Glutamatergic neuron (in vitro differentiated cells): ENCODE measurements at regions not wholly inside any gene's neighbourhood (a gene's known extent, or its start where the extent isn't known, plus 50 kb on each side); places are given as distances from the start of the nearest gene placed in this dataset.

Experiments used
- DNase-seq: peaks from one replicate; pipeline ENCODE4 v3.0.0; 2022
- H3K27ac Mint-ChIP-seq: one replicate; pipeline ENCODE4 v1.8.0; 2020; ENCODE audit warnings: mild to moderate bottlenecking, mixed read lengths, inconsistent platforms; ENCODE audit not compliant: unreplicated experiment
- H3K27me3 Mint-ChIP-seq: one replicate; pipeline ENCODE4 v1.8.0; 2020; ENCODE audit warnings: mild to moderate bottlenecking, moderate library complexity, mixed read lengths, inconsistent platforms; ENCODE audit not compliant: unreplicated experiment
- H3K36me3 Mint-ChIP-seq: one replicate; pipeline ENCODE4 v1.8.0; 2020; ENCODE audit warnings: mild to moderate bottlenecking, mixed read lengths, inconsistent platforms; ENCODE audit not compliant: unreplicated experiment
- H3K4me1 Mint-ChIP-seq: one replicate; pipeline ENCODE4 v1.8.0; 2020; ENCODE audit warnings: mild to moderate bottlenecking, low read depth, mixed read lengths, inconsistent platforms; ENCODE audit not compliant: unreplicated experiment
- H3K4me3 Mint-ChIP-seq: one replicate; pipeline ENCODE4 v1.8.0; 2020; ENCODE audit warnings: mild to moderate bottlenecking, mixed read lengths, inconsistent platforms; ENCODE audit not compliant: unreplicated experiment
- H3K9me3 Mint-ChIP-seq: one replicate; pipeline ENCODE4 v1.8.0; 2020; ENCODE audit warnings: mild to moderate bottlenecking, moderate library complexity, mixed read lengths, inconsistent platforms; ENCODE audit not compliant: unreplicated experiment
- TF ChIP-seq, protein P1 (sequence below): fragments of 200-600 bp; sonication (generic); IDR thresholded peaks from one replicate; pipeline ENCODE4 v1.5.0; 2021; ENCODE audit not compliant: partially characterized antibody, unreplicated experiment

GRCh38 chr18:40607542-40608148 is 1347.4 kb upstream of the PIK3C3 start:
- Mint-ChIP-seq H3K36me3 (no peaks in the 10 kb centered on the region), H3K27me3 (peaks cover 4% of the 10 kb centered on the region), H3K4me1 (peaks cover 15% of the 10 kb centered on the region), H3K4me3 (no peak overlapping the region), H3K9me3 (peaks cover 3% of the 10 kb centered on the region), H3K27ac (no peak overlapping the region)
- TF ChIP-seq, protein P1, sequence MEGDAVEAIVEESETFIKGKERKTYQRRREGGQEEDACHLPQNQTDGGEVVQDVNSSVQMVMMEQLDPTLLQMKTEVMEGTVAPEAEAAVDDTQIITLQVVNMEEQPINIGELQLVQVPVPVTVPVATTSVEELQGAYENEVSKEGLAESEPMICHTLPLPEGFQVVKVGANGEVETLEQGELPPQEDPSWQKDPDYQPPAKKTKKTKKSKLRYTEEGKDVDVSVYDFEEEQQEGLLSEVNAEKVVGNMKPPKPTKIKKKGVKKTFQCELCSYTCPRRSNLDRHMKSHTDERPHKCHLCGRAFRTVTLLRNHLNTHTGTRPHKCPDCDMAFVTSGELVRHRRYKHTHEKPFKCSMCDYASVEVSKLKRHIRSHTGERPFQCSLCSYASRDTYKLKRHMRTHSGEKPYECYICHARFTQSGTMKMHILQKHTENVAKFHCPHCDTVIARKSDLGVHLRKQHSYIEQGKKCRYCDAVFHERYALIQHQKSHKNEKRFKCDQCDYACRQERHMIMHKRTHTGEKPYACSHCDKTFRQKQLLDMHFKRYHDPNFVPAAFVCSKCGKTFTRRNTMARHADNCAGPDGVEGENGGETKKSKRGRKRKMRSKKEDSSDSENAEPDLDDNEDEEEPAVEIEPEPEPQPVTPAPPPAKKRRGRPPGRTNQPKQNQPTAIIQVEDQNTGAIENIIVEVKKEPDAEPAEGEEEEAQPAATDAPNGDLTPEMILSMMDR: no peak
- no peak for DNase-seq

DNA sequence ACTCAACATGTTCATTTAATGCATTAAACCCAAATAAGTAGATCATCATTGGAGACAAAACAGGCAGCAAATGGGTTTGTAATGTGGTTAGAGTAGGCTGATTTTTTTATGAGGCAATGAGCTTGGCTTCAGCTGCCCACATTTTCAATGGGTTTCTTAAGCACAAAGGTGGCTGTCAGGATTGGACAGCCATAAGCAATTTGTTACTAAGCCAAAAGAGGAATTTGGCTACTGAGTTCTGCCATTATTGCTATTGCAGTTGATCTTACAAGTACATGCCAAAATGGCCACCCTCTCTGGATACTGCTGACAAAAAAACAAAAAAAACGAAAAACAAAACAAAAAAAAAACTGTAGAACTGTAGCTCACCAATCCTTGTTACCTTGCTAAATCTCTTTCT is 1348.0 kb upstream of the PIK3C3 start:
- Mint-ChIP-seq H3K27me3 (peaks cover under 1% of the 10 kb centered on the region), H3K9me3 (peaks cover under 1% of the 10 kb centered on the region), H3K36me3 (no peaks in the 10 kb centered on the region), H3K4me3 (no peak overlapping the region), H3K27ac (no peak overlapping the region), H3K4me1 (peaks cover 10% of the 10 kb centered on the region)
- TF ChIP-seq, protein P1: no peak
- no peak for DNase-seq

DNA sequence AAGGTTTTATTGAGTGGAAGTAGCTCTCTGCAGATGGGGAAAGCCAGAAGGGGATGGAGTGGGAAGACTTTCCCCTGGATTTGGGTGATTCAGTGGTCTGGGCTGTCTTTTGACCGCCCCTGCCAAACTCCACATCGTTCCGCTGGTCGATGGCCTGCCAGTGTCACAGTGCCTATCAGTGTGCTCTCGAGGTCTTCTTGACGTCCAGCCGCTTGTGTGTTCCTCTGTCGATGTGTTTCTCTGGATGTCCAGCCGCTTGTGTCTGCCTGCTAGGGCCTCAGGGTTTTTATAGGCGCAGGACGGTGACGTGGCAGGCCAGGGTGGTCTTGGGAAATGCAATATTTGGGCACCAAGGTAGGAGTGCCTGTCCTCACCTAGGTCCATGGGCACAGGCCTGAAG is 1371.4 kb upstream of the PIK3C3 start:
- Mint-ChIP-seq H3K9me3 (peaks cover 2% of the 10 kb centered on the region), H3K4me1 (no peaks in the 10 kb centered on the region), H3K27me3 (peaks cover 1% of the 10 kb centered on the region), H3K4me3 (no peak overlapping the region), H3K27ac (no peak overlapping the region), H3K36me3 (no peaks in the 10 kb centered on the region)
- no peak for DNase-seq
- TF ChIP-seq, protein P1: no peak

GRCh38 chr18:40582105-40582504 is 1372.9 kb upstream of the PIK3C3 start:
- TF ChIP-seq, protein P1: peak; percentile 42
- Mint-ChIP-seq H3K4me3 (no peak overlapping the region), H3K4me1 (no peaks in the 10 kb centered on the region), H3K27me3 (peaks cover 1% of the 10 kb centered on the region), H3K27ac (no peak overlapping the region), H3K9me3 (peaks cover 2% of the 10 kb centered on the region), H3K36me3 (no peaks in the 10 kb centered on the region)
- DNase-seq: no peak

GRCh38 chr18:40577981-40578365 is 1377.1 kb upstream of the PIK3C3 start:
- no peak overlapping the region for H3K27ac Mint-ChIP-seq
- DNase-seq: no peak
- TF ChIP-seq, protein P1: no peak
- no peaks in the 10 kb centered on the region for H3K9me3 Mint-ChIP-seq
- no peaks in the 10 kb centered on the region for H3K36me3 Mint-ChIP-seq
- peaks cover 5% of the 10 kb centered on the region for H3K4me1 Mint-ChIP-seq
- H3K27me3 Mint-ChIP-seq: no peaks in the 10 kb centered on the region
- H3K4me3 Mint-ChIP-seq: no peak overlapping the region
